ENCODE measurements at regions not wholly inside any gene's neighbourhood (a gene's known extent, or its start where the extent isn't known, plus 50 kb on each side); places are given as distances from the start of the nearest gene placed in this dataset.

- H3K27me3 Mint-ChIP-seq, result peaks cover 19% of the 10 kb centered on the region
- no peak for ATAC-seq (ENCODE audit: poor library complexity)
- peaks cover 2 to 7% of the 10 kb centered on the region in 2 experiments for H3K27me3 ChIP-seq (ENCODE audit: control insufficient read depth in 1 of 2, insufficient read depth in 2 of 2, low read length in 2 of 2)
- no peak overlapping the region for H3K27ac ChIP-seq (ENCODE audit: low read depth in 1 of 2, low read length in 2 of 2)
- POLR2A ChIA-PET, result no interaction called here
- intact Hi-C loops (cut with DNase I, micrococcal nuclease), result no loop called here
- H3K36me3 Mint-ChIP-seq (ENCODE audit: low read depth), result peaks cover 6% of the 10 kb centered on the region
- H3K4me3 Mint-ChIP-seq, result no peak overlapping the region
- no peaks in the 10 kb centered on the region for H3K36me3 ChIP-seq (ENCODE audit: insufficient read depth, low read length)
- no peak overlapping the region for H3K4me3 ChIP-seq (ENCODE audit: low read length)
- H3K27ac Mint-ChIP-seq, result no peak overlapping the region
- H3K4me1 ChIP-seq (ENCODE audit: insufficient read depth, low read length), result no peaks in the 10 kb centered on the region
- no peak for DNase-seq
- CTCF ChIA-PET, result no interaction called here
- H3K4me1 Mint-ChIP-seq (ENCODE audit: low read depth), result no peaks in the 10 kb centered on the region
- TF ChIP-seq CTCF (IDR thresholded peaks at IDR 0.05), result no peak
- peaks cover 15% of the 10 kb centered on the region for H3K9me3 Mint-ChIP-seq
- H3K9me3 ChIP-seq (ENCODE audit: control insufficient read depth in 1 of 2, insufficient read depth in 1 of 2, low read length in 2 of 2), result peaks cover 8 to 26% of the 10 kb centered on the region in 2 experiments
Measured at GRCh38 chr14:101147848-101148247, 244.3 kb upstream of the RTL1 start.

- ChIA-PET POLR2A (no interaction called here), CTCF (no interaction called here)
- no peak for ATAC-seq (ENCODE audit: poor library complexity)
- no peak overlapping the region for H3K4me3 Mint-ChIP-seq
- Histone ChIP-seq H3K9me3 (ENCODE audit: control insufficient read depth in 1 of 2, insufficient read depth in 1 of 2, low read length in 2 of 2) (peaks cover 8 to 28% of the 10 kb centered on the region in 2 experiments), H3K27me3 (ENCODE audit: control insufficient read depth in 1 of 2, insufficient read depth in 2 of 2, low read length in 2 of 2) (peaks cover 5 to 11% of the 10 kb centered on the region in 2 experiments), H3K4me3 (ENCODE audit: low read length) (no peak overlapping the region), H3K4me1 (ENCODE audit: insufficient read depth, low read length) (no peaks in the 10 kb centered on the region), H3K27ac (ENCODE audit: low read depth in 1 of 2, low read length in 2 of 2) (no peak overlapping the region), H3K36me3 (ENCODE audit: insufficient read depth, low read length) (no peaks in the 10 kb centered on the region)
- H3K4me1 Mint-ChIP-seq (ENCODE audit: low read depth), result no peaks in the 10 kb centered on the region
- no peak overlapping the region for H3K27ac Mint-ChIP-seq
- H3K9me3 Mint-ChIP-seq, result peaks cover 15% of the 10 kb centered on the region
- TF ChIP-seq CTCF (IDR thresholded peaks at IDR 0.05), result no peak
- no peaks in the 10 kb centered on the region for H3K36me3 Mint-ChIP-seq (ENCODE audit: low read depth)
- H3K27me3 Mint-ChIP-seq, result peaks cover 21% of the 10 kb centered on the region
- DNase-seq, result no peak
- intact Hi-C loops (cut with DNase I, micrococcal nuclease), result no loop called here
Measured at GRCh38 chr14:101150039-101150610, 246.6 kb upstream of the RTL1 start.

DNA sequence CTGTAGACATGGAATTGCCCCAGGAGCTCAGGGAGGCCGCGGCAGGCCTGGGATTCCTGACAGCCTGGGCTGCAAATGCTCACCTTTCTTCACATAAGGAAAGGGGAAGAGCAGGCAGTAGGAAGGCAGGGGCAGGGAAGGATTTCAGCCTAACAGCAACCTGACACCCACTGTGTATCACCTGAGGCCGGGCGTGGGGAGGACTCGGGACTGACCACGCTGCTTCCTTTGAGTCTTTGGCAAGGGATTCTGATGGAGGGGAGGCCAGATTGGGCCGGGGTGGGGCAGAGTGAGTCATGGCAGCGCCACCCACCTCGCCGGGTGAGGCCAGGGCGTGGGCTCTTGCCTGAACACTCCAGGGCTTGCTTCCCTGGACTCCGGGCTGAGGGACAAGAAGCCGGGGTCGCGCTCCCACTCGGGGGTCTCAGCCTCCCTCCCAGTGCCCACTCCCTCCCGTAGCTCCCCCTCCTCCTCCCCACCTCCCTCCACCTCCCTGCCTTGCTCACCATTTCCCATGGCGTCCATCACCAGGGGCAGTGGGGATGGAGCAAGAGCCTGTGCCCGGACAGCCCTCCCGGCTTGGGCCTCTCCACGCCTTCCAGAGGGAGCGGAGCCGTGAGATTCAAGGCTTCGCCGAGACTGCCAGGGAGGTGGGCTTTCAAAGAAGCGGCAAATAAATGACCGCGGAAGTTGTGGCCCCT lies 247.9 kb upstream of the RTL1 start:
- TF ChIP-seq CTCF (IDR thresholded peaks at IDR 0.05), result no peak
- POLR2A ChIA-PET, result no interaction called here
- no peak overlapping the region for H3K27ac ChIP-seq (ENCODE audit: low read depth in 1 of 2, low read length in 2 of 2)
- no peaks in the 10 kb centered on the region for H3K4me1 ChIP-seq (ENCODE audit: insufficient read depth, low read length)
- no peak overlapping the region for H3K4me3 Mint-ChIP-seq
- DNase-seq (no peak), ATAC-seq (ENCODE audit: poor library complexity) (no peak)
- peaks cover 33% of the 10 kb centered on the region for H3K27me3 Mint-ChIP-seq
- H3K27ac Mint-ChIP-seq, result no peak overlapping the region
- no peak overlapping the region for H3K4me3 ChIP-seq (ENCODE audit: low read length)
- H3K9me3 ChIP-seq (ENCODE audit: control insufficient read depth in 1 of 2, insufficient read depth in 1 of 2, low read length in 2 of 2), result peaks cover 8 to 28% of the 10 kb centered on the region in 2 experiments
- peaks cover 5 to 11% of the 10 kb centered on the region in 2 experiments for H3K27me3 ChIP-seq (ENCODE audit: control insufficient read depth in 1 of 2, insufficient read depth in 2 of 2, low read length in 2 of 2)
- no peaks in the 10 kb centered on the region for H3K36me3 ChIP-seq (ENCODE audit: insufficient read depth, low read length)
- H3K36me3 Mint-ChIP-seq (ENCODE audit: low read depth), result no peaks in the 10 kb centered on the region
- CTCF ChIA-PET, result no interaction called here
- no peaks in the 10 kb centered on the region for H3K4me1 Mint-ChIP-seq (ENCODE audit: low read depth)
- peaks cover 7% of the 10 kb centered on the region for H3K9me3 Mint-ChIP-seq
- intact Hi-C loops (cut with DNase I, micrococcal nuclease), result no loop called here

Measured in CD4-positive, alpha-beta T cell (primary cell).